ENCODE measurements at regions not wholly inside any gene's neighbourhood (a gene's known extent, or its start where the extent isn't known, plus 50 kb on each side); places are given as distances from the start of the nearest gene placed in this dataset.

DNA sequence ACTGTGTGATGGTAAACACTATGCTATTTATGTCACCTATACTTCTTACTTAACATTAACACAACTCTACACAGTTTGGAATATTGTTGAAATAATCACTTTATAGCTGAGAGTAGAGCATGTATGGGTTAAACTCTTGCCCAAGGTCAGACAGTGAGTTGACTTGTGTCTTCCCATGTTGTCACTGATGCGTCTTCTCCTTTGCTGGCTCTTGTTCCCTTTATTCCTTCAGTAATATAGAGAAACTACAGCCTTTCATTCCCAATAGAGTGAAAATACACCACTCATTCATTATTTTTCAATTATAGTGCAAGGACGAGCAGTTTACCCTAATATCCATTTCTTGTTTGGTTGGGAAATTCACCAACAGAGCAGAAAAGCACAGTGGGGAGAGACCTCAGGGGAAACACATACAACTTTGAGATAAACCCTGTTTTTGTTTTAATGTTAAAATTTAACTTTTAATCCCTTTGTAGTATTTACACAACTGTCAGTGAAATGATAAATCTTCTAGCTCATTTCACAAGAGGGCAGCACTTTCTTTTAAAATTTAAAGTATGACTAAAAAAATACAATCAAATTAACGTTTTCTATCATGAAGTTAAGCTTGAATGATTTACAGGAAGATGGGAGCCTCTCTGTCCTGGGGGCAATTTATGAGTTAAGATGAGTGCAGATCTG, 363.0 kb downstream of the UTRN start:
- no peak overlapping the region for H3K4me3 ChIP-seq
- no peak for DNase-seq (ENCODE audit: low spot score)
- H3K9me3 Mint-ChIP-seq: no peaks in the 10 kb centered on the region

DNA sequence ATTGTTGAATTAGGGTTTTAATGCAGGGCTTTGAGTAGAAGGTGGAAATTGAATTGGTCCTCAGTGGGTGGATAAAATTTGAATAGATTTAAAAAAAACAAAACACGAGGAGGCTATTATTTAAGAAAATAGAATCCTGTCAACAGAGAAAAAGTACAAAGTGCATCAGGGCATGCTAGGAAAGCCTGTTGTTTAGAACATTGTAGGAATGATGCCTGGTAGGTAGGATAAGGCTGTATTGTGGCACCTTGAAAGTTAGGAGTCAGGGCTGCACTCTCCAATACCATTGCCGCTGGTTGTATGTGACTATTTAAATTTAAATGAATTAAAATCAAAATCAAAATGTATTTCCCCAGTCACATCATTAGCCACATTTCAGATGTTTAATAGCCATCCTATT, 363.9 kb downstream of the UTRN start:
- Mint-ChIP-seq H3K27me3 (ENCODE audit: insufficient read depth, low read depth, poor library complexity) (no peaks in the 10 kb centered on the region), H3K4me1 (peaks cover 43% of the 10 kb centered on the region), H3K27ac (peak overlapping the region; percentile 74), H3K9me3 (no peaks in the 10 kb centered on the region), H3K36me3 (ENCODE audit: low read depth) (peaks cover 4% of the 10 kb centered on the region; the same call in 2 of the 3 replicates), H3K4me3 (no peak overlapping the region)
- no peak for DNase-seq (ENCODE audit: low spot score)
- Histone ChIP-seq H2AFZ (no peak overlapping the region), H3K4me2 (peak overlapping the region; percentile 9; the same call in 1 of the 2 replicates), H3K27ac (ENCODE audit: low read depth) (peak overlapping the region; percentile 96; the same call in 1 of the 2 replicates), H3K27me3 (ENCODE audit: insufficient read depth) (no peaks in the 10 kb centered on the region), H3K79me2 (replicated peaks; ENCODE audit: insufficient read depth) (peaks cover 10% of the 10 kb centered on the region; the same call in 1 of the 2 replicates), H3K4me1 (ENCODE audit: insufficient read depth) (peaks cover 59% of the 10 kb centered on the region), H3K9me2 (ENCODE audit: insufficient read depth) (no peaks in the 10 kb centered on the region), H3F3A (replicated peaks; ENCODE audit: low read depth) (no peaks in the 10 kb centered on the region), H3K36me3 (ENCODE audit: insufficient read depth) (no peaks in the 10 kb centered on the region), H3K4me3 (no peak overlapping the region), H4K20me1 (replicated peaks; ENCODE audit: insufficient read depth) (no peaks in the 10 kb centered on the region)
- ATAC-seq: no peak
- TF ChIP-seq, protein P1, sequence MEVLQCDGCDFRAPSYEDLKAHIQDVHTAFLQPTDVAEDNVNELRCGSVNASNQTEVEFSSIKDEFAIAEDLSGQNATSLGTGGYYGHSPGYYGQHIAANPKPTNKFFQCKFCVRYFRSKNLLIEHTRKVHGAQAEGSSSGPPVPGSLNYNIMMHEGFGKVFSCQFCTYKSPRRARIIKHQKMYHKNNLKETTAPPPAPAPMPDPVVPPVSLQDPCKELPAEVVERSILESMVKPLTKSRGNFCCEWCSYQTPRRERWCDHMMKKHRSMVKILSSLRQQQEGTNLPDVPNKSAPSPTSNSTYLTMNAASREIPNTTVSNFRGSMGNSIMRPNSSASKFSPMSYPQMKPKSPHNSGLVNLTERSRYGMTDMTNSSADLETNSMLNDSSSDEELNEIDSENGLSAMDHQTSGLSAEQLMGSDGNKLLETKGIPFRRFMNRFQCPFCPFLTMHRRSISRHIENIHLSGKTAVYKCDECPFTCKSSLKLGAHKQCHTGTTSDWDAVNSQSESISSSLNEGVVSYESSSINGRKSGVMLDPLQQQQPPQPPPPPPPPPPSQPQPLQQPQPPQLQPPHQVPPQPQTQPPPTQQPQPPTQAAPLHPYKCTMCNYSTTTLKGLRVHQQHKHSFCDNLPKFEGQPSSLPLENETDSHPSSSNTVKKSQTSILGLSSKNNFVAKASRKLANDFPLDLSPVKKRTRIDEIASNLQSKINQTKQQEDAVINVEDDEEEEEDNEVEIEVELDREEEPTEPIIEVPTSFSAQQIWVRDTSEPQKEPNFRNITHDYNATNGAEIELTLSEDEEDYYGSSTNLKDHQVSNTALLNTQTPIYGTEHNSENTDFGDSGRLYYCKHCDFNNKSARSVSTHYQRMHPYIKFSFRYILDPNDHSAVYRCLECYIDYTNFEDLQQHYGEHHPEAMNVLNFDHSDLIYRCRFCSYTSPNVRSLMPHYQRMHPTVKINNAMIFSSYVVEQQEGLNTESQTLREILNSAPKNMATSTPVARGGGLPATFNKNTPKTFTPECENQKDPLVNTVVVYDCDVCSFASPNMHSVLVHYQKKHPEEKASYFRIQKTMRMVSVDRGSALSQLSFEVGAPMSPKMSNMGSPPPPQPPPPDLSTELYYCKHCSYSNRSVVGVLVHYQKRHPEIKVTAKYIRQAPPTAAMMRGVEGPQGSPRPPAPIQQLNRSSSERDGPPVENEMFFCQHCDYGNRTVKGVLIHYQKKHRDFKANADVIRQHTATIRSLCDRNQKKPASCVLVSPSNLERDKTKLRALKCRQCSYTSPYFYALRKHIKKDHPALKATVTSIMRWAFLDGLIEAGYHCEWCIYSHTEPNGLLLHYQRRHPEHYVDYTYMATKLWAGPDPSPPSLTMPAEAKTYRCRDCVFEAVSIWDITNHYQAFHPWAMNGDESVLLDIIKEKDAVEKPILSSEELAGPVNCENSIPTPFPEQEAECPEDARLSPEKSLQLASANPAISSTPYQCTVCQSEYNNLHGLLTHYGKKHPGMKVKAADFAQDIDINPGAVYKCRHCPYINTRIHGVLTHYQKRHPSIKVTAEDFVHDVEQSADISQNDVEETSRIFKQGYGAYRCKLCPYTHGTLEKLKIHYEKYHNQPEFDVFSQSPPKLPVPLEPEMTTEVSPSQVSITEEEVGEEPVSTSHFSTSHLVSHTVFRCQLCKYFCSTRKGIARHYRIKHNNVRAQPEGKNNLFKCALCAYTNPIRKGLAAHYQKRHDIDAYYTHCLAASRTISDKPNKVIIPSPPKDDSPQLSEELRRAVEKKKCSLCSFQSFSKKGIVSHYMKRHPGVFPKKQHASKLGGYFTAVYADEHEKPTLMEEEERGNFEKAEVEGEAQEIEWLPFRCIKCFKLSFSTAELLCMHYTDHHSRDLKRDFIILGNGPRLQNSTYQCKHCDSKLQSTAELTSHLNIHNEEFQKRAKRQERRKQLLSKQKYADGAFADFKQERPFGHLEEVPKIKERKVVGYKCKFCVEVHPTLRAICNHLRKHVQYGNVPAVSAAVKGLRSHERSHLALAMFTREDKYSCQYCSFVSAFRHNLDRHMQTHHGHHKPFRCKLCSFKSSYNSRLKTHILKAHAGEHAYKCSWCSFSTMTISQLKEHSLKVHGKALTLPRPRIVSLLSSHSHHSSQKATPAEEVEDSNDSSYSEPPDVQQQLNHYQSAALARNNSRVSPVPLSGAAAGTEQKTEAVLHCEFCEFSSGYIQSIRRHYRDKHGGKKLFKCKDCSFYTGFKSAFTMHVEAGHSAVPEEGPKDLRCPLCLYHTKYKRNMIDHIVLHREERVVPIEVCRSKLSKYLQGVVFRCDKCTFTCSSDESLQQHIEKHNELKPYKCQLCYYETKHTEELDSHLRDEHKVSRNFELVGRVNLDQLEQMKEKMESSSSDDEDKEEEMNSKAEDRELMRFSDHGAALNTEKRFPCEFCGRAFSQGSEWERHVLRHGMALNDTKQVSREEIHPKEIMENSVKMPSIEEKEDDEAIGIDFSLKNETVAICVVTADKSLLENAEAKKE (CRISPR knock-in tag; IDR thresholded peaks at IDR 0.05): no peak
- TF ChIP-seq ZNF114 (CRISPR knock-in tag; IDR thresholded peaks at IDR 0.05) (no peak), EZH2 (IDR thresholded peaks at IDR 0.05; ENCODE audit: low read depth, unreplicated experiment) (no peak), EZH2phosphoT487 (IDR thresholded peaks at IDR 0.05; ENCODE audit: unreplicated experiment) (no peak), STAT1 (IDR thresholded peaks at IDR 0.05; ENCODE audit: unreplicated experiment) (no peak), NANOG (IDR thresholded peaks at IDR 0.05; ENCODE audit: borderline replicate concordance) (no peak), JUNB (IDR thresholded peaks at IDR 0.05; ENCODE audit: unreplicated experiment) (no peak)
- TF ChIP-seq, protein P2, sequence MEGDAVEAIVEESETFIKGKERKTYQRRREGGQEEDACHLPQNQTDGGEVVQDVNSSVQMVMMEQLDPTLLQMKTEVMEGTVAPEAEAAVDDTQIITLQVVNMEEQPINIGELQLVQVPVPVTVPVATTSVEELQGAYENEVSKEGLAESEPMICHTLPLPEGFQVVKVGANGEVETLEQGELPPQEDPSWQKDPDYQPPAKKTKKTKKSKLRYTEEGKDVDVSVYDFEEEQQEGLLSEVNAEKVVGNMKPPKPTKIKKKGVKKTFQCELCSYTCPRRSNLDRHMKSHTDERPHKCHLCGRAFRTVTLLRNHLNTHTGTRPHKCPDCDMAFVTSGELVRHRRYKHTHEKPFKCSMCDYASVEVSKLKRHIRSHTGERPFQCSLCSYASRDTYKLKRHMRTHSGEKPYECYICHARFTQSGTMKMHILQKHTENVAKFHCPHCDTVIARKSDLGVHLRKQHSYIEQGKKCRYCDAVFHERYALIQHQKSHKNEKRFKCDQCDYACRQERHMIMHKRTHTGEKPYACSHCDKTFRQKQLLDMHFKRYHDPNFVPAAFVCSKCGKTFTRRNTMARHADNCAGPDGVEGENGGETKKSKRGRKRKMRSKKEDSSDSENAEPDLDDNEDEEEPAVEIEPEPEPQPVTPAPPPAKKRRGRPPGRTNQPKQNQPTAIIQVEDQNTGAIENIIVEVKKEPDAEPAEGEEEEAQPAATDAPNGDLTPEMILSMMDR (conservative IDR thresholded peaks at IDR 0.05; ENCODE audit: low read depth in 2 of 2): no peak
- TF ChIP-seq, protein P3, sequence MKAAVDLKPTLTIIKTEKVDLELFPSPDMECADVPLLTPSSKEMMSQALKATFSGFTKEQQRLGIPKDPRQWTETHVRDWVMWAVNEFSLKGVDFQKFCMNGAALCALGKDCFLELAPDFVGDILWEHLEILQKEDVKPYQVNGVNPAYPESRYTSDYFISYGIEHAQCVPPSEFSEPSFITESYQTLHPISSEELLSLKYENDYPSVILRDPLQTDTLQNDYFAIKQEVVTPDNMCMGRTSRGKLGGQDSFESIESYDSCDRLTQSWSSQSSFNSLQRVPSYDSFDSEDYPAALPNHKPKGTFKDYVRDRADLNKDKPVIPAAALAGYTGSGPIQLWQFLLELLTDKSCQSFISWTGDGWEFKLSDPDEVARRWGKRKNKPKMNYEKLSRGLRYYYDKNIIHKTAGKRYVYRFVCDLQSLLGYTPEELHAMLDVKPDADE (IDR thresholded peaks at IDR 0.05): no peak

More for the DNA sequence above, 363.0 kb downstream of the UTRN start:
- 0 out of 2 replicates have a peak overlapping the region, but pooled peaks have one; percentile 9 for H3K4me2 ChIP-seq
- Mint-ChIP-seq H3K4me1 (peaks cover 40% of the 10 kb centered on the region), H3K4me3 (no peak overlapping the region), H3K27ac (peak overlapping the region; percentile 83), H3K36me3 (ENCODE audit: low read depth) (peaks cover 4% of the 10 kb centered on the region; the same call in 2 of the 3 replicates), H3K27me3 (ENCODE audit: insufficient read depth, low read depth, poor library complexity) (no peaks in the 10 kb centered on the region)
- H3F3A ChIP-seq (replicated peaks; ENCODE audit: low read depth): 0 out of 2 replicates have a peak, but pooled peaks cover 3% of the 10 kb centered on the region
- no peaks in the 10 kb centered on the region for H3K27me3 ChIP-seq (ENCODE audit: insufficient read depth)
- TF ChIP-seq POLR2AphosphoS5 (IDR thresholded peaks at IDR 0.05; ENCODE audit: low read depth) (no peak), CREB1 (CRISPR knock-in tag; IDR thresholded peaks at IDR 0.05; ENCODE audit: low read depth) (no peak), STAT1 (IDR thresholded peaks at IDR 0.05; ENCODE audit: unreplicated experiment) (no peak)
- peaks cover 9% of the 10 kb centered on the region; the same call in 1 of the 2 replicates for H3K79me2 ChIP-seq (replicated peaks; ENCODE audit: insufficient read depth)
- H2AFZ ChIP-seq: no peak overlapping the region
- peak overlapping the region; percentile 96 for H3K27ac ChIP-seq (ENCODE audit: low read depth)
- H3K36me3 ChIP-seq (ENCODE audit: insufficient read depth): no peaks in the 10 kb centered on the region
- ATAC-seq: no peak
- no peaks in the 10 kb centered on the region for H4K20me1 ChIP-seq (replicated peaks; ENCODE audit: insufficient read depth)
- peaks cover 57% of the 10 kb centered on the region for H3K4me1 ChIP-seq (ENCODE audit: insufficient read depth)
- no peaks in the 10 kb centered on the region for H3K9me2 ChIP-seq (ENCODE audit: insufficient read depth)

All from GM23338 (cell line).